HEK293T (cell line): ENCODE measurements at regions not wholly inside any gene's neighbourhood (a gene's known extent, or its start where the extent isn't known, plus 50 kb on each side); places are given as distances from the start of the nearest gene placed in this dataset.

ENCODE experiments used
- CTCF ChIA-PET: fragments of 350-600 bp; formaldehyde crosslinking; extraction: SDS; loops from one replicate; lab custom pipeline; 2021; ENCODE audit warnings: antibody characterized with exemption, inconsistent platforms; lab: Yijun Ruan, JAX
- POLR2A ChIA-PET: fragments of 350-600 bp; formaldehyde crosslinking; extraction: SDS; loops from one replicate; lab custom pipeline; 2020; ENCODE audit warnings: antibody characterized with exemption, inconsistent platforms; lab: Yijun Ruan, JAX
- DNase-seq: peaks from one replicate; pipeline ENCODE4 v3.0.0; 2012; ENCODE audit warnings: mixed read lengths; ENCODE audit errors: extremely low spot score
- ARNT ChIP-seq: fragments of 450-650 bp; IDR thresholded peaks from 2 replicates; pipeline ENCODE4 v1.6.1; 2017; ENCODE audit warnings: mild to moderate bottlenecking
- BHLHE40 ChIP-seq: fragments of 450-650 bp; IDR thresholded peaks from 2 replicates; pipeline ENCODE4 v1.6.1; 2016; ENCODE audit warnings: mild to moderate bottlenecking, moderate library complexity, borderline replicate concordance
- CTBP1 ChIP-seq: fragments of 450-650 bp; IDR thresholded peaks from 2 replicates; pipeline ENCODE4 v1.6.1; 2016; ENCODE audit warnings: borderline replicate concordance
- ELF4 ChIP-seq: fragments of 450-650 bp; IDR thresholded peaks from 2 replicates; pipeline ENCODE4 v1.6.1; 2017; ENCODE audit warnings: antibody characterized with exemption
- FOXA1 ChIP-seq: fragments of 450-650 bp; IDR thresholded peaks from 2 replicates; pipeline ENCODE4 v1.6.1; 2016; ENCODE audit warnings: mild to moderate bottlenecking
- FOXK2 ChIP-seq: fragments of 450-650 bp; IDR thresholded peaks from 2 replicates; pipeline ENCODE4 v1.6.1; 2016; ENCODE audit warnings: mild to moderate bottlenecking
- FOXM1 ChIP-seq: fragments of 450-650 bp; IDR thresholded peaks from 2 replicates; pipeline ENCODE4 v1.6.1; 2017; ENCODE audit warnings: mild to moderate bottlenecking, borderline replicate concordance
- HDGF ChIP-seq: fragments of 450-650 bp; IDR thresholded peaks from 2 replicates; pipeline ENCODE4 v1.6.1; 2017; ENCODE audit warnings: antibody characterized with exemption, borderline replicate concordance
- L3MBTL2 ChIP-seq: fragments of 450-650 bp; conservative IDR thresholded peaks from 2 replicates; pipeline ENCODE4 v1.6.1; 2016; ENCODE audit warnings: mild to moderate bottlenecking
- LEF1 ChIP-seq: fragments of 450-650 bp; IDR thresholded peaks from 2 replicates; pipeline ENCODE4 v1.6.1; 2017; ENCODE audit warnings: mild to moderate bottlenecking, borderline replicate concordance
- NFRKB ChIP-seq: fragments of 450-650 bp; IDR thresholded peaks from 2 replicates; pipeline ENCODE4 v1.6.1; 2016; ENCODE audit warnings: mild to moderate bottlenecking, moderate library complexity
- PKNOX1 ChIP-seq: fragments of 450-650 bp; IDR thresholded peaks from 2 replicates; pipeline ENCODE4 v1.6.1; 2016
- SP1 ChIP-seq: fragments of 450-650 bp; IDR thresholded peaks from 2 replicates; pipeline ENCODE4 v1.6.1; 2017
- SUZ12 ChIP-seq: fragments of 450-650 bp; IDR thresholded peaks from 2 replicates; pipeline ENCODE4 v1.6.1; 2016; ENCODE audit warnings: mild to moderate bottlenecking
- TARDBP ChIP-seq: fragments of 450-650 bp; IDR thresholded peaks from 2 replicates; pipeline ENCODE4 v1.6.1; 2016
- ZNF384 ChIP-seq: fragments of 450-650 bp; IDR thresholded peaks from 2 replicates; pipeline ENCODE4 v1.6.1; 2016

GRCh38 chr1:227432981-227433380 is 114.7 kb upstream of the CDC42BPA start:
- POLR2A ChIA-PET: no interaction called here
- no peak for DNase-seq
- CTCF ChIA-PET: no interaction called here
- no peak for TF ChIP-seq NFRKB
- no peak for TF ChIP-seq HDGF

- no peak for DNase-seq
- ChIA-PET POLR2A (no interaction called here), CTCF (no interaction called here)
- TF ChIP-seq CTBP1 (no peak), FOXA1 (no peak), SUZ12 (no peak), FOXM1 (no peak), L3MBTL2 (no peak), HDGF (no peak), ELF4 (no peak), NFRKB (no peak), LEF1 (no peak), PKNOX1 (no peak), SP1 (no peak), TARDBP (no peak), ARNT (no peak), BHLHE40 (no peak), ZNF384 (no peak), FOXK2 (no peak)
Observed at GRCh38 chr1:227432181-227432535, 113.9 kb upstream of the CDC42BPA start.

DNA sequence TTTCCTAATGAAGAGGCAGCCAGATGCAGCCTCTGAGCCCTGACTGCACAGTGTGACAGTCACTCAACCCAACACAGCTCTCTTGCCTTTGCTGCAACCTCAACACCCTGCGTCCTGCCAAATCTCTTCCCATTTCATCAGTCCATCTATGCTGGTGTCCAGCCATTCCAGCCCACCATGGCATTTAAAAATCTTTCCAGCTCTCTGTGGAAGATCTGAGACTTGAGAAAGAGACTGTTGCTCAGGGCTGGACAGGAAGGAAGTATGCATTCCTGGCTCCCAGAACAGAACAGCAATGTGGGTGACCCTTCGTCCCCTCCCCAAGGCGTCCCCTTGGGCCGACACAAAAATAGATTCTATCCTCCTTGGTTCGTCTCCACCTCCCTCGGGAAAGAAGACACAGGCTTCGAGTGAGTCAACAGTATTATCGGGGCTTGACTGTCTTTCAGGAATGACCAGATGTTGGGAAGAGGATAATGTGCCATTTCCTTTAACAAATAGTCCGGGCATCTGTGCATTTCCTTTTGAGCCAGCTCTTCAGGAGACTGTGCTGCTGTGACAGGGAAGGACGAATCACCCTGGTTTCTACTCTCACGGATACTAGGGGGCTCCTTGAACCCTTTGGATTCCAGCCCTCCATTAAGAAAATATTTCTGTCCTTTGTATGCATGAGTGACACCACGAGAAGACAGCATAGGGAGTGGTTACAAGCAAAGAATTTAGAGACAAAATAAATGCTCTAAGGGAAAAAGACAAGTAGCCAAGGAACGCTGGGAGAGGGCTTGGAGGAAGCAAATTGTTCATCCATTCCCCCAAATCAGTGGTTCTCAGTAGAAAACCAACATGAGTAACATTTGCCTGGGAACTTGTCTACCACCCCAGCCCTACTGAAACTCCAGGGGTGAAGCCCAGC is 111.4 kb upstream of the CDC42BPA start:
- DNase-seq: no peak
- TF ChIP-seq PKNOX1 (no peak), NFRKB (no peak), FOXA1 (no peak), CTBP1 (no peak), ARNT (no peak), L3MBTL2 (no peak), SUZ12 (no peak)
- ChIA-PET CTCF (no interaction called here), POLR2A (no interaction called here)

DNA sequence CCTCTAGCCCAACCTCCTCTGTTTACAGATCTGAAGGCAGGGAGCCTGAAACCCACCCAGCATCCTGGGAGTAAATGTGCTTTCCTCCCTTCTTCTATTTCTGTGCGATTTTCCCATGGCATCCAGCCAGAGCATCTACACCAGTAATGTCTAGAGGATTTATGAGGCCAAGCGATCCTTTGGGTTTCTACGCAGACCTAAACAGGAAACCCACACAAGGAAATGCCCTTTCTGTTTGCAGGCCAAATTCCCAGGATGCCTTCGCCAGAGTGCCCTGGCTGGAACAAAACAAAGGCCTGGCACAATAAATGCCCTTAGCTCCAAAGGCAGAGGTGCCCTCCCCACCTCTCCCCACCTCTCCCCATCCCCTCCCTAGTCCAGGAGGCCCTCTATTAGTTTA is 110.5 kb upstream of the CDC42BPA start:
- TF ChIP-seq ARNT (no peak), SUZ12 (no peak), PKNOX1 (no peak), FOXM1 (no peak), SP1 (no peak), FOXK2 (no peak), TARDBP (no peak), BHLHE40 (no peak)
- no peak for DNase-seq
- POLR2A ChIA-PET: no interaction called here
- CTCF ChIA-PET: no interaction called here

DNA sequence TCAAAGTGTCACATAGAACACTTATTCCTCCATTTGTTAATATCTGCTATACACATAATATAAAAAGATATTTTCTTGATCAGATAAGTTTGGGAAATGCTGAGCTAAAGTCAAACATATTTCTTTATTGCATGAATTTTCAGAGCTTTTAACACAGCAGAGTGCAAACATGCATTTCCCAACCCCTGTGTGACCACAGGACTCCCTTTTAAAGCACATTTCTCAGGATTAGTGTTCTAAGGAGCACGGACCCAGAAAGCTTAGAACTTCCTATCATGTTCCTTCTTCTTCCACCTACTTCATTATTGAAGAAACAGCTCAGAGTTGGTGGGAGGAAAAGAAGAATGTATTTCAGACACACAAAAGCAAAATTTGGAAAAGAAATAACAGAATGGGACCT is 109.1 kb upstream of the CDC42BPA start:
- DNase-seq: no peak
- ChIA-PET CTCF (no interaction called here), POLR2A (no interaction called here)
- TF ChIP-seq FOXA1 (no peak), LEF1 (no peak), HDGF (no peak), ZNF384 (no peak), NFRKB (no peak), SUZ12 (no peak), PKNOX1 (no peak)

DNA sequence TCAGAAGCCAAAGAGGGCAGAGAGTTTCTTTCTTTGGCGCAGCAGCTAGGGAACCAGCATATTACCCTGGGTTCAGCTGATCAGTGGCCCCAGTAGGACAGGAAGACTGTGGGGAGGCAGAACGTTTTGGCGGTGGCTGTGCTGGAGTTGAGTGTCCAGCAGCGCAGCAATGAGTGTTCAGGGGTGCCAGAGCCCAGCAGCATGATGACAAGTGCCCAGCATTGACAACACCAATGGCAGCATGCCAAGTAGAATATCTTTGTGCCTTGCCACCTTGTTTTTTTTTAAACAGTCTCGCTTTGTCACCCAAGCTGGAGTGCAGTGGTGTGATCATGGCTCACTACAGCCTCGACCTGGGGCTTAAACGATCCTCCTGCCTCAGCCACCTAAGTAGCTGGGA is 106.7 kb upstream of the CDC42BPA start:
- TF ChIP-seq HDGF (no peak), L3MBTL2 (no peak), NFRKB (no peak), ELF4 (no peak), LEF1 (no peak), PKNOX1 (no peak), FOXM1 (no peak), ARNT (no peak), ZNF384 (no peak), SP1 (no peak), TARDBP (no peak), SUZ12 (no peak), CTBP1 (no peak), BHLHE40 (no peak)
- ChIA-PET POLR2A (no interaction called here), CTCF (no interaction called here)
- DNase-seq: no peak
